ENCODE measurements at regions not wholly inside any gene's neighbourhood (a gene's known extent, or its start where the extent isn't known, plus 50 kb on each side); places are given as distances from the start of the nearest gene placed in this dataset.

- FAIRE-seq, result no peak
These were observed 314.4 kb downstream of the CYP26B1 start for GRCh38 chr2:71833272-71833671.

DNA sequence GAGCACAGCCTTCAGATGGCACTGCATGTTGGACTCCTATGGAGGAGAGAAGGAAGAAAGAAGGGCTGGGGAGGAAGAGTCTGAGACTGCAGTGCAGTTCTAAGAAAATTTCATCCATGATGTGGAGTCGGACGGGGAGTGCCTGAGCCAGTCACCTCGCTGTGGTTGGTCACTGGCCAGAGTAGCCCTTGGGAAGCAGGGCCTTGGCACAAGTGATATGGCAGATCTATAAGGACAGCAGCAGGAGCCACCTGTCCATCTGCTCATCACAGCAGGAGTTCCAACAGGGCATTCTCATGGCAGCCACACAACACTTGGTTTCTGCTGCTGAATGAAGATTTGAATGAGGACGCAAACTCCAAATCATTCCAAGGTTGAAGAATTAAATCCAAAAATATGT lies 314.8 kb downstream of the CYP26B1 start:
- no peak for FAIRE-seq

GRCh38 chr2:71832388-71832787 lies 315.3 kb downstream of the CYP26B1 start:
- no peak for FAIRE-seq

- no peak for FAIRE-seq
These were observed 316.5 kb downstream of the CYP26B1 start for GRCh38 chr2:71831193-71831577.

GRCh38 chr2:71830497-71831192 lies 317.0 kb downstream of the CYP26B1 start:
- no peak for FAIRE-seq

- no peak for FAIRE-seq
These were observed 318.7 kb downstream of the CYP26B1 start for GRCh38 chr2:71829008-71829407.

DNA sequence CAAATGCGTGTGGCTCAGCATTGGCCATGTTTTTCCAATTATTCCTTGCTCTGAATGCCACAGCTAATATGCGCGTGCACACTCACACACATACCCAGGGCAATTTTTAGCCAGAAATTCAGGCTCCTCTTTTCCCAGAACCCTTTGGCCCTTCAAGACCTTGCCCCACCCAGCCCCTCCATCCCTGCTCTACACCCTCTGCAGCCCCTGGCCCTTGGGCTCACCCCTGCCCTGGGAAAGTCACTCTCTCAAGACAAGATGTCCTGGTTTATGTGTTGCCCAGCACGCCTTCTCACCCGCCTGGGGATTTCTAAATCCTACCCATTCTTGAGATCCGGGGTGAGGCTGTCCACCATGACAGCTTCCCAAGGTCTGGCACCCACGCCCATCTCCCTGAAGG lies 319.7 kb downstream of the CYP26B1 start:
- FAIRE-seq, result no peak

DNA sequence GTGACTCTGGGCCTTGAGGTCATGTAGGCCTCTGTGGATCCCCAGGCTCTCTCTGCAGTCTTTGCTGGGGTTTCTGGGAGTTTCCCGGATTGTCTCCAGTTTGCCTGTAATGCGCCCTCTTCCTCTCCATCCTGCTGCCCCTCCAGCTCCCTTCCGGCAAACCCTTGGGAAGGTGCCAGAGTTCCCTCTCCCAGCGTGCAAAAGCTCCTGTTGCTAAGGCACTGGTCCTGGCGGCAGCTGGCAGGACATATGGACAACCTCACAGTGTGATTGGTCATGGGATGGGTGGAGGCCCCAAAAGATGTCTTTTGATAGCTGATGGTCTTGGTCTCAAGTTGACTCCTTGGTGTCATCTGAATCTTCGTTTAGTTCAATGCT lies 320.1 kb downstream of the CYP26B1 start:
- no peak for FAIRE-seq

GRCh38 chr2:71826826-71827523 lies 320.7 kb downstream of the CYP26B1 start:
- no peak for FAIRE-seq

DNA sequence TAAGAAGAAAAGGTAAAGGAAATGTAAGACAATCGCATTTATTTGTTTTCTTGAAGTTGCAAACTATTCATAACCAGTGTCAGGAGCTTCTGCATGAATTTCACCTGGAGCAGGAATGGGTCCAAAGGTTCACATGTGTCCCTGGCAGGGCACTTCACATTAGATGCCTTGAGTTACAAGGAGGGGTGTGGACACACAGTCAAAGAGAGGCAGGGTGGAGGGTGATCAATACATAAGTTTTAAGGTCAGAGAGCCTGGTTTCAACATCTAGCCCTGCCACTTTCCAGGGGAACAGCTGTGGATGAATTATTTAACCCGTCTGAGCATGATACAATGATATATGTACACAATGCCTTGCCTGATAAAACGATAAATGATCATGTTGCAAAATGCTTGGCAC lies 321.4 kb downstream of the CYP26B1 start:
- FAIRE-seq, result no peak

DNA sequence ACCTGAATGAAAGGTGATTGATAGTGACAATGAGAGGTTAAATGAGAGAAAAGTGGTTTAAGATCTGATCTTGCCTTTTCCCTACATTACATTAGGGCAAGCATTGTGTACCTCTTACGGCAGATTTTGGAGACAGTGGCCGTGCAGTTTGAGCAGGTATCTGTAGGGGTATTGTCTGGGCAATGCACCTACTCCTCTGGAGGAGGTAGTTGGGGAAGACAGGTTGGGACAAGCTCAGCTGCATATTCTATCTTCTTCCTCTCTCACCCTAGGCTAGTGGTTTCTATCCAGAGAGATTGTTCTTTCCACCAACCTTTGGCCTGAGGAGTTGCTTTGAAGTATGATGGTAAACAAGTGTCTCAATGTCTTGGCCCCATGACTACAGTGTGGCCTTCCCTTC lies 323.2 kb downstream of the CYP26B1 start:
- no peak for FAIRE-seq

DNA sequence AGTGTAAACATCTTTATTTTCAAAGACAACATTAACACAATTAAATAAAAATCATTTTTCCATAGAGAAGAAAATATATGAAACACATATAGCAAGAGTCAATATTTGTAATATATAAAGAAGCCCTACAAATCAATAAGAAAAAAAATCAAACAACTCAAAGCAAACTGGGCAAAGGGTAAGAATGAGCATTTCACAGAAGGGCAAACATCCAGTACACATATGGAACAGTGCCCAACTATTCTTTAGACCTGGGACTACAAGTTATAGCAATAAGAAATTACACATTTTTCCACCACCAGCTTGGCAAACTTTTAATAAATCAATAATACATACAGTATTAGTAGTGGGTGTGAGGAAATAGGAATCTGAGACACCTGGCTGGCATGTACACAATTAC lies 324.1 kb downstream of the CYP26B1 start:
- peak; percentile 14 for FAIRE-seq

- FAIRE-seq, result peak; percentile 24
These were observed 325.2 kb downstream of the CYP26B1 start for GRCh38 chr2:71822463-71822862.

GRCh38 chr2:71821856-71822255 lies 325.8 kb downstream of the CYP26B1 start:
- FAIRE-seq, result no peak

GRCh38 chr2:71816815-71817214 lies 330.8 kb downstream of the CYP26B1 start:
- FAIRE-seq, result no peak

DNA sequence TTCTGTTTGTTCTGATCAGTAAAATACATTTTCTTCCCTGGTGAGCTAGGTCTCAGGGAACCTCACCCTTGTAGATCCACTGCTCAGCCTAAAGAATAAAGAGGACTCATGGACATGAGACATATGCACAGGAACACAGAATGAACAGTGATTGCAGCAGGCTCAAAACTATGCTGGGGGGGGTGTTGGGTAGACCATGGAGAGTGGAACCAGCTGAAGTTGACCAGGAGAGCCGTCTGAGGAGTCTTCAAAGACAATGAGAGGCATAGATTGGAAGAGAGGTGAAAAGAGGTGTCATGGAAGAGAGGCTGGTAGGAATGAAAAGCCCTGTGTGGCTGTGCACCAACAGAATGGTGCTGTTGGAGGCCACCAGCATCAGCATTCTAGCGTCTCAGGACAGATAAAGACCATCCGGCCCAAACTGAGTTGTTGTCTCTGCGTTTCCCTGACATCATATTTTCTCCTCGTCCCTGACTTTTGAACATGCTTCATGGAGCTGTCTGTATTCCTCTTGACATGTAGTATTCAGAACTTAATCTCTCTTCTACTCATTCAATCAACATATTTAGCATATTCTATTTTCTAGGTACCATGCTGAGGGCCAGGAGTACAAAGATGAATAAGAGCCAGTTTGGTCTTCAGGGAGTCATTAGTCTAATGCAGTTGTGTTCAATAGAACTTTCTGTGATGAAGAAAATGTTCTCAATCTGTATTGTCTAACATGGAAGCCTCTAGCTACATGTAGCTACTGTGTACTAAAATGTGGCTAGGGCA lies 331.8 kb downstream of the CYP26B1 start:
- no peak for FAIRE-seq

DNA sequence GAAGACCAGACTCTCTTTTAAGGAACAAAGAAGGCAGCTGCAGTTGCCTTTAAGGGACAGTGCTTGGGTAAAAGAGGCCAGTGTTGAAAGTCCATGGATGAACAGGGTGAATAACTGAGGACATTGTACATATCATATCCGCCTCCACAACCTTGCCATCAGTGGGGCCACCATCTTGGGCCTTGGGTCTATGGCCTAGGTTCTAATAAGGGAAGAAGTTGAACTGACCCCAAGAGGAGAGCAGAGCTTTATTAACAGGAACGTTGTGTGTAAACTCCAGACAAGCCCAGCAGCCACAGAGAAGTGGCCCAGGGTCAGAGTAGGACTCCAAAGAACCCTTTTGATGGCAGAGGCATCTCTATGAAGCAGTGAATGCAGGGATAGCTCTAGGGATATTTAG lies 332.8 kb downstream of the CYP26B1 start:
- no peak for FAIRE-seq

DNA sequence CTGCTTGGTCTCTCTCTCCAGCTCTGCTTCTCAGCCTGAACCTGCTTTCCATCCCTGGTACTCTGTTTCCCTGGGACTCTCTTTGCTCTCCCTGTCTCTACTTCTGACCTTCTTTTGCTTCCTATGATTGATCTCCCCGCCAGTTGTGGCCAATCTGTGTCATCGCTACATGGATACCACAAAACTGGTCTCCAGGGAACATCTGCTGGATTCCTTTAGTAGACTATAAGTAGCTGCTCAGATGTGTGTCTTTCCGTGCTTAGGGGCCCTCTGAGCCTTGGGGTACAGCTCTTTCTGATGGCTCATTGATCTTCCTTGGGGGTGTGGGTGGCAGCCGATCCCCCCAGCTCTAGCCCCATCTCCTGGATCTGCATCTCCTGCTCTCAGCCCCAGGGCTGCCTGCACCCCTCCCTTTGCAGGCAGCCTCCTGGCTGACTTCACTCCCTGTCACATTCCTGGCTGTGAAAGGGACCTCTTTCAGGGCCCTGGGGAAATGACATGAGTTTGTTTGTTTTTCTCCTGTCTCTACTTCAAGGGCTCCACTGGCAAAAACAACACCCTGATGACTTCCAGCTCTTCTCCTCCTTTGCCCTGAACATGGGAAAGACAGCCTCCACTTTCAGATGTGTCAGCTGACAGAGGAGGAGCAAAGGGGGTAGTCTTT lies 333.7 kb downstream of the CYP26B1 start:
- FAIRE-seq, result no peak

DNA sequence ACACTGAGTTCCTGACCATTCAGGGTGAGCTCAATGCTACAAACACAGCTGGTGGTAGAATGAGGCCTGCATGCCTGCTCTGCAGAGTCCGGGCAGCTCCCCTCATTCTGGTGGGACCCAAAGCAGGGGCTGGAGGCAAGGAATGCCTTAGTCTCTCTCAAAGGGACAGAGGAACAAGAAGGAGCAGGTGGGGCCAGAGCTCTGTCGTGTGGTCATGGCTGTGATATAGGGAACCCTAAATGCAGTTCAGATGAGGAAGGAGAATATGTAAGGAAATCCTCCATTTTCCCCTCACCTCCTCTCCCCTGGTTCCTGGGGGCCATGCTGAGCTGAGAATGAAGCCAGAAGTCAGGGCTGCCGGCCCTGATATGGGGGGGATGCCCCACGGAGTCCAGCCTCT lies 334.3 kb downstream of the CYP26B1 start:
- no peak for FAIRE-seq

DNA sequence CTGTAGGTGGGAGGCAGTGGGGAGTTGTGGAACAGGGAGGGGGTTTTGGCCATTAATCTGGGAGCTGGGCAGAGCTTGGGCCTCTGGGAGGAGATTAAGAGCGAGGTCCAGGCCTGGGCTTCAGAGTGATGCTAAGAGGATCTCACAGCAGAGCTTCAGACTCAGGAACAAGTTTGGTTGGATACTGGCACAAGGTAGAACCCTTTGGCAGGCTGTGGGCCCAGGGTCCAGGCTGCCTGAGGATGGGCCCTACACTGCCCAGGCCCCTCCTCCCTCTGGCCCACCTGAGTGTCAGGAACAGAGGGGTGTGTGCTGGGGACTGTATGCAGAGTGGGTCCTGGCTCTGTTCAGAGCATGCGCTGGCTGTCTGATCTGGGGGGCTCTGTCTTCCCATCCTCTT lies 334.9 kb downstream of the CYP26B1 start:
- no peak for FAIRE-seq

DNA sequence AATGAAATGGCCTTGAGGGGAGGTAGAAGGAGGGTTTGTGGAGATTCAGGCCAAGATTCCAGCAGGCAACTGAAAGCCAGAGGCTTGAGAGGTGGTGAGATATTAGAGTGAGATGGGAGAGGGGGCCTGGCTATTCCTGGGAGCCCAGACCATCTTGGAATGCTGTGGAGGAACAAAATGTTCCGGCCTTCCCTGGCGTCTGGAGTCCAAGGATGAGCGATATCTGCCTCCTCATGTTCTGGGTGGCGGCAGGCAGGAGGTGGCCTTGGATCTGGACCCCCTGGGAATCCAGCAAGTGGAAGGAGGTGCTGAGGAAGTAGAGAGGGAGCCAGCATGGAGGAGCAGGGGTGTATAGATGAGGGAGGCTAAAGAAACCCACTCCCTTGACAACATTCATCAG lies 335.9 kb downstream of the CYP26B1 start:
- no peak for FAIRE-seq

DNA sequence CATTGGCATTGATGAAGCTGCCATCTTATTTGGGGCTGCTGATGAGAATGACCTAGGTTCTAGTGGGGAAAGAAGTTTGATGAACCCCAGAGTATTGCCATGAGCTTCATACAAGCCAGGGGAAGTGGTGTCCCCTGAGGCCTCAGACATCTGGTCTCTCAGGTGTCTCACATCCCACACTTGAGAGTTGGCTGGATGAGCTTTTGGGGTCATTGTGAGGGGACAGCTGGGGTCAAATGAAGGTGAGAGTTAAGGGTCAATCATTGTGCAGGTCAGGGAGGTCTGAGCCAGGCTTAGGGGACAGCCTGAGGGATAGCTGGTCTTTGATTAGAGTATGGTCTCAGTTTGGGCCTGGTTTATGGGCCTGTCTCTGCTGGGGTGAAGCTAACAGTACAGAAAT lies 336.5 kb downstream of the CYP26B1 start:
- no peak for FAIRE-seq

Data from colon (tissue), 2 donors.